ENCODE measurements at regions not wholly inside any gene's neighbourhood (a gene's known extent, or its start where the extent isn't known, plus 50 kb on each side); places are given as distances from the start of the nearest gene placed in this dataset.

- H3K36me3 ChIP-seq (ENCODE audit: insufficient read depth, low read length) = no peaks in the 10 kb centered on the region
- H3K9me2 ChIP-seq (ENCODE audit: insufficient read depth, low read length) = no peaks in the 10 kb centered on the region
- H2AFZ ChIP-seq (ENCODE audit: low read depth, low read length) = no peak overlapping the region
- no peak overlapping the region for H3K4me3 ChIP-seq (ENCODE audit: low read length)
- H3K27ac ChIP-seq (ENCODE audit: low read length) = no peak overlapping the region
- H3K9me3 ChIP-seq (ENCODE audit: low read length) = no peaks in the 10 kb centered on the region
- no peak for TF ChIP-seq CTCF (IDR thresholded peaks at IDR 0.05; ENCODE audit: poor library complexity, severe bottlenecking)
- TF ChIP-seq REST (IDR thresholded peaks at IDR 0.05; ENCODE audit: borderline replicate concordance) = no peak
- TF ChIP-seq SMC3 (conservative IDR thresholded peaks at IDR 0.05; ENCODE audit: poor library complexity) = no peak
- no peak for TF ChIP-seq TAF1 (IDR thresholded peaks at IDR 0.05; ENCODE audit: low read depth)
- TF ChIP-seq POLR2AphosphoS5 (IDR thresholded peaks at IDR 0.05) = no peak
- no peak for TF ChIP-seq MXI1 (conservative IDR thresholded peaks at IDR 0.05; ENCODE audit: poor library complexity, severe bottlenecking)
- no peak for TF ChIP-seq EZH2 (IDR thresholded peaks at IDR 0.05; ENCODE audit: borderline replicate concordance, insufficient read depth, low read length, poor library complexity, severe bottlenecking)
- no peak for TF ChIP-seq RAD21 (conservative IDR thresholded peaks at IDR 0.05)
- no peak for TF ChIP-seq EP300 (conservative IDR thresholded peaks at IDR 0.05; ENCODE audit: poor library complexity, severe bottlenecking)
- H3K9ac ChIP-seq (ENCODE audit: low read length) = no peak overlapping the region
- no peaks in the 10 kb centered on the region for H4K20me1 ChIP-seq (ENCODE audit: insufficient read depth)
- H3F3A ChIP-seq (ENCODE audit: insufficient read depth, low read length, poor library complexity, severe bottlenecking) = no peaks in the 10 kb centered on the region
- no peak overlapping the region for H3K4me2 ChIP-seq (ENCODE audit: low read length)
- no peaks in the 10 kb centered on the region for H3K27me3 ChIP-seq (ENCODE audit: insufficient read depth, low read depth, low read length)
- no peaks in the 10 kb centered on the region for H3K79me2 ChIP-seq (replicated peaks; ENCODE audit: insufficient read depth, low read length)
Measured at GRCh38 chr2:219713110-219713509, 85.7 kb downstream of the SLC4A3 start.

DNA sequence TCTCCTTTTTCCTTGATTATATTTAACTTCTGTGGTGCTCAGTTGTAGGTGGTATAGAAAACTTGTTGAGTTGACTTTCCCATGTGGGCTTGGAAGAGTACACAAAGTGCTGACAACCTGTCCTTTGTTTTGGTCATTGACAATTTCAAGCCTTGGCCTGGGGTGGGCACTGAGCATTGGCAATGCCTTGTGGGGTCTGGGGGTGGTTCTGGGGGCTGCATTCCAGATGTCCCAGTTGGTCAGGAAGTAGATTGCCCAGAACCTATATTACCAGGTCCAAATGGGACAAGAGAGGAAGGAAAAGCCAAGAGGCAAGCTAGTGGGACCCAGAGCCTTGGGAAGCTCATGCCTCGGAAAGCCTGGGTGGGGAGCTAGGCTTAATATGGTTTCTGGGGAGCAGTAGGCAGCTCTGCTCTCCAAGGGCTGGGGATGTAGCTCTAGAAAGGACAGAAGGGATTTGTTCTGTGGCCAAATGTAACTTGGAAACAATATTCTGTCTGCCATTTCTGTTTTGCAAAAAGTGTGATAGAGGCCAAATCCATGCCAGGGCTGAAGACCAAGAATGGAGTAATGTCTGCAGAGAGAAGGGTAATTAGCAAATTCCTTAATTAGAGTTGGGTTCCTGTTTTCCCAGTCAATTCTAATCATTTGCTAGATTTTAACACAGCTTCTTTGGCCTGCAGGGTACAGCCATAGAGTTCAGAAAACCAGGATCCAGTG lies 87.4 kb downstream of the SLC4A3 start:
- Histone ChIP-seq H2AFZ (ENCODE audit: low read depth, low read length) (no peak overlapping the region), H3K9ac (ENCODE audit: low read length) (no peak overlapping the region), H3K9me3 (ENCODE audit: low read length) (no peaks in the 10 kb centered on the region), H4K20me1 (ENCODE audit: insufficient read depth) (no peaks in the 10 kb centered on the region), H3F3A (ENCODE audit: insufficient read depth, low read length, poor library complexity, severe bottlenecking) (no peaks in the 10 kb centered on the region), H3K4me3 (ENCODE audit: low read length) (no peak overlapping the region), H3K79me2 (replicated peaks; ENCODE audit: insufficient read depth, low read length) (no peaks in the 10 kb centered on the region), H3K9me2 (ENCODE audit: insufficient read depth, low read length) (no peaks in the 10 kb centered on the region), H3K36me3 (ENCODE audit: insufficient read depth, low read length) (no peaks in the 10 kb centered on the region), H3K27me3 (ENCODE audit: insufficient read depth, low read depth, low read length) (no peaks in the 10 kb centered on the region), H3K27ac (ENCODE audit: low read length) (no peak overlapping the region), H3K4me2 (ENCODE audit: low read length) (no peak overlapping the region)
- TF ChIP-seq CTCF (IDR thresholded peaks at IDR 0.05; ENCODE audit: poor library complexity, severe bottlenecking) (no peak), EP300 (conservative IDR thresholded peaks at IDR 0.05; ENCODE audit: poor library complexity, severe bottlenecking) (no peak), REST (IDR thresholded peaks at IDR 0.05; ENCODE audit: borderline replicate concordance) (no peak), SMC3 (conservative IDR thresholded peaks at IDR 0.05; ENCODE audit: poor library complexity) (no peak), POLR2AphosphoS5 (IDR thresholded peaks at IDR 0.05) (no peak)
